Stimulated activated effector memory CD8-positive, alpha-beta T cell treated with anti-CD3 and anti-CD28 coated beads, Interleukin-12 subunit alpha, Interleukin-12 subunit beta, amount 100 ng/mL, for 72 hours (primary cell): ENCODE measurements at regions not wholly inside any gene's neighbourhood (a gene's known extent, or its start where the extent isn't known, plus 50 kb on each side); places are given as distances from the start of the nearest gene placed in this dataset.

Experiments used
- ATAC-seq: fragments of 150-1000 bp; cut with Tn5 transposase; 2 replicates; pipeline ENCODE4 v1.10.0; 2021
- DNase-seq, 2 donors: peaks; one replicate each; pipeline ENCODE4 v3.0.0; 2021 to 2022; ENCODE audit warnings: low spot score in 2 of 2
- H3K27ac Mint-ChIP-seq: one replicate; pipeline ENCODE4 v1.8.0; 2022; ENCODE audit warnings: mild to moderate bottlenecking, mixed read lengths
- H3K36me3 Mint-ChIP-seq: one replicate; pipeline ENCODE4 v1.8.0; 2022; ENCODE audit warnings: mild to moderate bottlenecking, mixed read lengths
- H3K4me1 Mint-ChIP-seq: one replicate; pipeline ENCODE4 v1.8.0; 2022; ENCODE audit warnings: mixed read lengths
- H3K4me3 Mint-ChIP-seq: one replicate; pipeline ENCODE4 v1.8.0; 2022; ENCODE audit warnings: mild to moderate bottlenecking, mixed read lengths
- H3K9me3 Mint-ChIP-seq: one replicate; pipeline ENCODE4 v1.8.0; 2022; ENCODE audit warnings: mixed read lengths

DNA sequence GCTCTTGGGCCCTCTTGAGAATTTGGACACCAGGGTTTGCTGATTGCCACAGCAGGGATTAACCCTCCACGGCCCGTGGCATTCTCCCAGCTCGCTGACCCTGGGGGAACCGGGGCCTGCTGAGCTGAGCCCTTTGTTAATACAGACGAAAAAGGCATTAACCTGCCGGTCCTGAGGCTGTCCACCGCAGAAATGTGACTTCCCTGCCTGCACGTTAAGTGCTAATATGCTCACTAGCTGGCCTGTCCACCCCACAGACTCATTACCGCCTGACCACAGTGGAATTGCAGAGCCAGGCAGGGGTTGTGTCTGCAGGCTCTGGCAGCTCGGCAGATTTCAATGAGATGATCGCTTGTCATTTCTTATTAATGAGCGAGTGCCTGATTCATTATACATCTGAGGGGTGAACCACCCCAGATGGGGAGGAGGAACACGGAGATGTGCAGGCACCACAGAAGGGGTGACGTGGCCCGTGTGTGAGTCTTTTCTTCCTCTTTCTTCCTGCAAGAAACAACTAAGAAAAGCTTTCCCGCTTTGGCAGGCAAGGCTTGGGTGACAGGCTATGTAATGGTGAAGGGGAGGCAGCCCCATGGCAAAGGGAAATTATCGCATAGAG is 126.0 kb downstream of the GLI2 start:
- Mint-ChIP-seq H3K4me1 (no peaks in the 10 kb centered on the region), H3K36me3 (no peaks in the 10 kb centered on the region), H3K27ac (no peak overlapping the region)

DNA sequence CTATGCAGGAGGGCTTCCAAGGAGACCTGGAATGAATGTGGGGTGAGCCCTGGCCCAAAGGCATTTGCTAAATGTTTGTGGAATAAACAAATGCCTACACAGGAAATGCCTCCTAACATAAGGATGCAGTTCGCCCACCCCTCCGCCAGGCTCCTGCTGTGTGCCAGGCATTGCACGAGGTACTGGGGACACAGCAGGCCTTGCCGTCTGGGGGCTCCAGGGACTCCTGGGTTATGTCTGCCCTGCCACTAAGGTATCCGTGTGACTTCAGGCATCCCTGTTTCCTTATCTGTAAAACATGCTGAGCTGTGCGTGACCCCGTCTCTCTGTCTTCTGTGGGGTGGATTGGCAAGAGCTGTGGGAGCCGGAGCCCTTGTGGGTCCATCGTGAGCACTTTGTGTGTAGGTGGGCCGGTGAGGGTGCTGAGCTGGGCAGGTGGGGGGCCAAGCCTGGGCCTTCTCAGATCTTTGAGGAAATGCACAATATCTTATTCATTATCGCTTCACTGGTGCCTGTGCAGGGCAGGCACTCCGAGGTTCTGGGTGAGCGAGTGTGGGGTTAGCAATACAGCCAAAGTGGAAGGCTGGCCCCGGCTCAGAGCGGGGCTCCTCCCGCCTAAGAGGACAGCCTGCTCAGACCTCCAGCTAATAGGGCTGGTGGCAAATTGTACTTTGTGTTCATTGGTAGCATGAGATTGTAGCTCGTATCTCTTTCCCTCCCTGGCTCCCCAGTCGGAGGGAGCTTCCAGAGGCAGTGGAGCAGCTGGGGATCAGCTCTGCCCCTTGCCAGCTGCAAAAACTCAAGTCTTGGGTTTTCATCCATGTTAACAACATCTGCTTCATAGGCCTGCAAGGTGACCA is 126.8 kb downstream of the GLI2 start:
- H3K36me3 Mint-ChIP-seq = no peaks in the 10 kb centered on the region
- no peaks in the 10 kb centered on the region for H3K9me3 Mint-ChIP-seq
- H3K4me1 Mint-ChIP-seq = no peaks in the 10 kb centered on the region
- no peak for DNase-seq
- ATAC-seq = no peak
- no peak overlapping the region for H3K27ac Mint-ChIP-seq
- H3K4me3 Mint-ChIP-seq = no peak overlapping the region

More for the DNA sequence above, 126.0 kb downstream of the GLI2 start:
- no peak for ATAC-seq
- no peaks in the 10 kb centered on the region for H3K9me3 Mint-ChIP-seq
- no peak for DNase-seq
- no peak overlapping the region for H3K4me3 Mint-ChIP-seq

DNA sequence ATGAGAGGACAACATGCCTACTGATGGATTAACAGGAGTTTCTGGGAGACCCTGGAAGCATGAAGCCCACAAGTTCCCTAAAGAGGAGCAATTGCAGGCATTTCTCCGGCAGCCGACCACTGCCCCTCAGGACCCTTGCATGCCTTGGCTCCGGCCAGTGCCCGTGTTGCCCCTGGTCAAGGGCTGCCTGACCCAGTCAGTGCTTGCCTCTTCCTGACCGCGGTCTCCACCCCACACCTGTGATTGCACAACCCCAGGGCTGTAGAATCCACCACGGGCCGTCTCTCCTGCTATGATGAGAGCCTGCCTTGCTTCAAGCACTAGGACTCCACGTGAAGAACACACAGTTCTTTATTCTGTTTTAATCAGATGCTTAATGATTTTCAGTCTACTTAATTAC is 127.5 kb downstream of the GLI2 start:
- no peaks in the 10 kb centered on the region for H3K9me3 Mint-ChIP-seq
- DNase-seq (no peak), ATAC-seq (no peak)
- H3K4me3 Mint-ChIP-seq = no peak overlapping the region
- no peak overlapping the region for H3K27ac Mint-ChIP-seq
- no peaks in the 10 kb centered on the region for H3K4me1 Mint-ChIP-seq
- no peaks in the 10 kb centered on the region for H3K36me3 Mint-ChIP-seq

DNA sequence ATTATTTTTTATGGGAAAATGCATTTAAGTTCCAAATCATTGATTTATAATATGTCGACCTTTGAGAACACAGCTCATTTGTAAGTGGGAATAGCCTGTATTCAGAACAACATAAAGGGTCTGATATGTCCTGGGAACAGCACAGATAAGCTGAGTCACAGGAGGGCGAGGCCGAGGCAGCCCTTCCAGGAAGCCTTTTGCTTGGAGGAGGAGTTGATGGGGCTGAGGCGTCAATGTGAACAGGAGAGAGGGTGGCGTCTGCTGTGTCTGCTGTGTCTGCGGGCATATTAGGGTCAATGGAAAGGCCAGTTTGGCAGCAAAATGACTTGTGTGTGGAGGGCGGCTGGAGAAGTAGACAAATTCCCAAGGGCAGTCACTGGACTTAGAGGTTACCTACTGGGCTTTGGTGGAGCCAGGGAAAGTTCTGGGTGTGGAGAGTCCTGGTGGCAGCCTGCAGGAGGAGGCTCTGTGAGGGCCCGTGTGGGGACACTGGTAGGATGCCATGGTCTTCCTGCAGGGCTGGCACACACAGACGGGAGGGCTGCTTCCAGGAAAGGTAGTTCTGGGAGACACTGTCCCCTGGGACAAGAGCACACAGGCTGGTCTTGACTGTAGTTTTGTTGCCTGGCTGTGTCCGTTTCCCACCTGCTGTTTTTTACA is 128.1 kb downstream of the GLI2 start:
- Mint-ChIP-seq H3K27ac (no peak overlapping the region), H3K36me3 (no peaks in the 10 kb centered on the region), H3K4me3 (no peak overlapping the region), H3K4me1 (no peaks in the 10 kb centered on the region), H3K9me3 (no peaks in the 10 kb centered on the region)
- DNase-seq (no peak), ATAC-seq (no peak)

GRCh38 chr2:120864981-120865380 is 129.3 kb downstream of the GLI2 start:
- ATAC-seq = no peak
- H3K36me3 Mint-ChIP-seq = no peaks in the 10 kb centered on the region
- no peaks in the 10 kb centered on the region for H3K4me1 Mint-ChIP-seq
- DNase-seq = no peak
- H3K9me3 Mint-ChIP-seq = no peaks in the 10 kb centered on the region
- H3K4me3 Mint-ChIP-seq = no peak overlapping the region
- H3K27ac Mint-ChIP-seq = no peak overlapping the region

DNA sequence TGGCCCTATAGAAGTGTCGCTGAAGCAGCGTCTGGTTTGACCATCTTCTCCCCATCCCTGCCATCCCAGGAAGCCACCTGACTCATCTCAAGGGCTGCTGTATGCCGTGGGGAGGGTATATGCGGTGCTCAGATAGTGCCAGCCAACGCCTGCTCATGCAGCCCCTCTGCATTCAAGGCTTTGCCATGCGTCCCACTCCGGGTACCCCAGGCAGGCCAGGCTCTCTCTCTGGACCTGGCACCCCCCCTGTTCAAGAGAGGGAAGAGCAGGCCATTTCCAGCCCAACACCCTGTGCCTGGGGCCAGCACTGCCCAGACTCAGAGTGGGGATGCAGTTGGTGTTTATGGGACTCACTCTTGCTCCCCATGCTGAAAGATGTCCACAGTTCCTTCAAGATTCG is 130.0 kb downstream of the GLI2 start:
- DNase-seq = no peak
- H3K36me3 Mint-ChIP-seq = no peaks in the 10 kb centered on the region
- ATAC-seq = no peak
- no peak overlapping the region for H3K27ac Mint-ChIP-seq
- no peaks in the 10 kb centered on the region for H3K9me3 Mint-ChIP-seq
- no peaks in the 10 kb centered on the region for H3K4me1 Mint-ChIP-seq
- H3K4me3 Mint-ChIP-seq = no peak overlapping the region

- H3K4me3 Mint-ChIP-seq = no peak overlapping the region
- H3K9me3 Mint-ChIP-seq = no peaks in the 10 kb centered on the region
- no peak for DNase-seq
- H3K36me3 Mint-ChIP-seq = no peaks in the 10 kb centered on the region
- H3K4me1 Mint-ChIP-seq = no peaks in the 10 kb centered on the region
- no peak for ATAC-seq
- H3K27ac Mint-ChIP-seq = no peak overlapping the region
These were observed 130.4 kb downstream of the GLI2 start for GRCh38 chr2:120866071-120866470.

GRCh38 chr2:120866483-120867140 is 130.9 kb downstream of the GLI2 start:
- Mint-ChIP-seq H3K27ac (no peak overlapping the region), H3K4me3 (no peak overlapping the region), H3K9me3 (no peaks in the 10 kb centered on the region), H3K4me1 (no peaks in the 10 kb centered on the region), H3K36me3 (no peaks in the 10 kb centered on the region)
- ATAC-seq = no peak
- DNase-seq = no peak

DNA sequence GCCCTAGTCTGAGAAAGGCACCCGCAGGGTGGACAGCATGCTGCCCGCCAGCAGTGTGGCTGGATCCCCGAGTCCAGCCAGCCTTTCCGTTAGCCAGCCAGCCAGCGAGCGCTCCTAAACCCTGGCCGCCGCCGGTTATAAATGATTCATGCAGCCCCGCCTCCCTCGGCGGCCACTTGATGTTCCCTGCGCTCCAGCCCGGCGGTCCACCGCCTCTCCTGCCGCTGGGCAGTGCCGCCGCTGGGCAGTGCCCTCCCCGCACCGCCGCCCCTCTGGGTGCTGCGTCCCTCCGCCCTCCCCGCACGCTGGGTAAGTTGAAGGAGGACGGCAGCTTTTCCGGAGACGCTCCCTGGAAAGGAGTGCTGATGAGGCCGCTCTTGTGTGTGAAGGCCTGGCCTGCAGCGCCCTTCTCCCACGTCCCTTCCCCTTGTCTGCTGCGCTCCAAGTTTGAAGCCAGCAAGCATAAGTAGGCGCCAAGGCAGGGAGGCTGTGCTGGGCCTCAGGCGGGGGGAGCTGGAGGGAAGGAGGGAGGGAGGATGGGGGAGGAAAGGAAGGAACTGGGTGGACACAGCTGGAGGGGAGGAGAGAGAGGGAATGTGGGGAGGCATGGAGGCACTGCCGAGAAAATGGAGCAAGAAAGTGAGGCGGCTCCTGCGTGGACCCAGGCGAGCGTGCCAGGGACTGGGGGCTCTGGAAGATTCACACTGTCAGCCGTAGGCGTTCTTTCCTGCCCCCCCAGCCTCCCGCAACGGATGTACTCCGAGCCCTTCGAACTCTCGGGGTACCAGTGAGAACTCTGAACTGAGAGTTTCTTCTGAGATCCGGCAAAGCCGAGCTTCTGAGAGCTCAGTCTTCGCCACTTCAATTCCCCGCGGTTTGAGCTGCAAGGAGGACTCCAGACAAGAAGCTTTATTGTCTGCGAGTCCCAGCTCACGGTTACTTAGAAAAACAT is 131.9 kb downstream of the GLI2 start:
- Mint-ChIP-seq H3K27ac (no peak overlapping the region), H3K4me1 (no peaks in the 10 kb centered on the region), H3K4me3 (no peak overlapping the region), H3K9me3 (no peaks in the 10 kb centered on the region), H3K36me3 (no peaks in the 10 kb centered on the region)
- DNase-seq = no peak
- ATAC-seq = no peak

DNA sequence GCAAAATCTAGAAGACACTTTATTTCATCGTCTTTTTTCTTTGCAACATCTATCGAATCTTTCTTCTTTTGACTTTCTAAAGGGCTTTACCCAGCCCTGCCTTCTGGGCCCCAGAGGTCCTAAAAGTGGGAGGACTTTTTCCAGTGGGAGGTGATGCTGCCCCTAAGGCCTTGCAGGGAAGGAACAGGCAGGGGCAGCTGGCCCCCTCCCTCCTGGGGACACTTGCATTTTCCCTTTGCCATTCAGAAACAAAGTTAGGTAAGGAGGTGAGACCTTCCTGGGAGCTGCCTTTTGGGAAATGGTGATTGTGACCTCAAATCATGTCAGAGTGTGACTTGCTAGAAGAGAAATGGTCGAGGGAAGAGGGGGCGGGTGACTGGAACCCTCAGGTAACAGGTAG is 132.7 kb downstream of the GLI2 start:
- no peak overlapping the region for H3K27ac Mint-ChIP-seq
- H3K9me3 Mint-ChIP-seq = no peaks in the 10 kb centered on the region
- H3K4me1 Mint-ChIP-seq = no peaks in the 10 kb centered on the region
- no peak for DNase-seq
- no peak for ATAC-seq
- no peaks in the 10 kb centered on the region for H3K36me3 Mint-ChIP-seq
- no peak overlapping the region for H3K4me3 Mint-ChIP-seq

GRCh38 chr2:120869036-120869729 is 133.5 kb downstream of the GLI2 start:
- Mint-ChIP-seq H3K4me3 (no peak overlapping the region), H3K9me3 (no peaks in the 10 kb centered on the region), H3K27ac (no peak overlapping the region), H3K36me3 (no peaks in the 10 kb centered on the region), H3K4me1 (no peaks in the 10 kb centered on the region)
- ATAC-seq = no peak
- DNase-seq = no peak

GRCh38 chr2:120869730-120870466 is 134.2 kb downstream of the GLI2 start:
- H3K36me3 Mint-ChIP-seq = no peaks in the 10 kb centered on the region
- no peak for DNase-seq
- H3K4me1 Mint-ChIP-seq = no peaks in the 10 kb centered on the region
- H3K27ac Mint-ChIP-seq = no peak overlapping the region
- no peaks in the 10 kb centered on the region for H3K9me3 Mint-ChIP-seq
- no peak for ATAC-seq
- no peak overlapping the region for H3K4me3 Mint-ChIP-seq

DNA sequence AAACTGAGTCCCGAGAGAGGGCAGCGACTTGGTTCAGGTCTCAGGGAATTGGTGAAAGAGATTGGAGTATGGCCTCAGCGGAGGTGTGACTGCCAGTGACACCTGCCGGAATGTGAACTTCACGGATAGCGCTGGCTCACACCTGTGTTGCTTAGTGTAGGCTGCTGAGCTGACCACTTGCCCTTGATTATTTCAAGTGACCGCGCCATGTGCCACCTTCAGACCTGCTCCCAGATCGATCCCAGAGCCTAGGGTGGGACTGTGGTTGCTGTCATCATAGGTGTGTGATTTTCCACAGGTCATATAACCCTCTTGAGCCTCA is 134.8 kb downstream of the GLI2 start:
- Mint-ChIP-seq H3K27ac (no peak overlapping the region), H3K36me3 (no peaks in the 10 kb centered on the region), H3K9me3 (no peaks in the 10 kb centered on the region), H3K4me1 (no peaks in the 10 kb centered on the region), H3K4me3 (no peak overlapping the region)
- no peak for ATAC-seq
- DNase-seq = no peak
